GM23338 (cell line): ENCODE measurements at regions not wholly inside any gene's neighbourhood (a gene's known extent, or its start where the extent isn't known, plus 50 kb on each side); places are given as distances from the start of the nearest gene placed in this dataset.

ENCODE experiments used
- ATAC-seq: fragments of 200-7000 bp; cut with Tn5 transposase; 3 replicates; pipeline ENCODE4 v1.9.1; 2020
- DNase-seq: peaks from one replicate; pipeline ENCODE4 v3.0.0-alpha.2; 2015; ENCODE audit warnings: low spot score
- H2AFZ ChIP-seq: fragments of 200-600 bp; sonication (generic); 2 replicates; pipeline ENCODE4 v1.8.0; 2016; ENCODE audit warnings: antibody characterized with exemption, mild to moderate bottlenecking, moderate library complexity
- H3F3A ChIP-seq: fragments of 200-600 bp; sonication (generic); replicated peaks from 2 replicates; pipeline ENCODE4 v1.8.0; 2017; ENCODE audit warnings: antibody characterized with exemption, mixed run types, low read depth
- H3K27ac ChIP-seq: fragments of 200-600 bp; sonication (generic); 2 replicates; pipeline ENCODE4 v1.6.1; 2016; ENCODE audit warnings: low read depth
- H3K27me3 ChIP-seq: fragments of 200-600 bp; sonication (generic); 2 replicates; pipeline ENCODE4 v1.8.0; 2016; ENCODE audit warnings: mild to moderate bottlenecking, mixed run types, moderate library complexity; ENCODE audit not compliant: insufficient read depth
- H3K36me3 ChIP-seq: fragments of 200-600 bp; sonication (generic); 2 replicates; pipeline ENCODE4 v1.8.0; 2016; ENCODE audit warnings: mild to moderate bottlenecking; ENCODE audit not compliant: insufficient read depth
- H3K4me1 ChIP-seq: fragments of 200-600 bp; sonication (generic); 2 replicates; pipeline ENCODE4 v1.8.0; 2016; ENCODE audit warnings: mild to moderate bottlenecking, moderate library complexity; ENCODE audit not compliant: insufficient read depth
- H3K4me2 ChIP-seq: fragments of 200-600 bp; sonication (generic); 2 replicates; pipeline ENCODE4 v1.7.1; 2017; ENCODE audit warnings: mixed run types
- H3K4me3 ChIP-seq: fragments of 200-600 bp; sonication (generic); 2 replicates; pipeline ENCODE4 v1.6.1; 2016; ENCODE audit warnings: mixed run types
- H3K79me2 ChIP-seq: fragments of 200-600 bp; sonication (generic); replicated peaks from 2 replicates; pipeline ENCODE4 v1.8.0; 2017; ENCODE audit warnings: mild to moderate bottlenecking; ENCODE audit not compliant: insufficient read depth
- H3K9me2 ChIP-seq: fragments of 200-600 bp; sonication (generic); 2 replicates; pipeline ENCODE4 v1.8.0; 2017; ENCODE audit not compliant: insufficient read depth
- H4K20me1 ChIP-seq: fragments of 200-600 bp; sonication (generic); replicated peaks from 2 replicates; pipeline ENCODE4 v1.8.0; 2017; ENCODE audit warnings: mild to moderate bottlenecking; ENCODE audit not compliant: insufficient read depth
- H3K27ac Mint-ChIP-seq: 2 replicates; pipeline ENCODE4 v1.8.0; 2020; ENCODE audit warnings: inconsistent platforms, mild to moderate bottlenecking, moderate library complexity, mixed read lengths
- H3K27me3 Mint-ChIP-seq: 3 replicates; pipeline ENCODE4 v1.8.0; 2022; ENCODE audit warnings: low read depth, mild to moderate bottlenecking, moderate library complexity, mixed read lengths, inconsistent platforms; ENCODE audit not compliant: insufficient read depth, poor library complexity
- H3K36me3 Mint-ChIP-seq: 3 replicates; pipeline ENCODE4 v1.8.0; 2021; ENCODE audit warnings: low read depth, mild to moderate bottlenecking, inconsistent platforms, moderate library complexity, mixed read lengths
- H3K4me1 Mint-ChIP-seq: 3 replicates; pipeline ENCODE4 v1.8.0; 2020; ENCODE audit warnings: mild to moderate bottlenecking, inconsistent platforms, mixed read lengths
- H3K4me3 Mint-ChIP-seq: 3 replicates; pipeline ENCODE4 v1.8.0; 2021; ENCODE audit warnings: moderate library complexity, mild to moderate bottlenecking, inconsistent platforms, mixed read lengths
- H3K9me3 Mint-ChIP-seq: 3 replicates; pipeline ENCODE4 v1.8.0; 2020; ENCODE audit warnings: moderate library complexity, mild to moderate bottlenecking, inconsistent platforms, mixed read lengths
- CTCF ChIP-seq, 2 experiments: fragments of 200-600 bp in 1 of 2; sonication (generic) in 1 of 2; conservative IDR thresholded peaks; 2 replicates each; pipeline versions ENCODE4 v1.5.1 to v1.6.1; 2016 to 2017; ENCODE audit warnings: antibody characterized with exemption in 2 of 2, low read depth in 2 of 2, mild to moderate bottlenecking in 2 of 2, moderate library complexity in 1 of 2
- EZH2 ChIP-seq: fragments of 200-600 bp; sonication (generic); IDR thresholded peaks from one replicate; pipeline ENCODE4 v1.8.0; 2017; ENCODE audit warnings: antibody characterized with exemption, mild to moderate bottlenecking, low read depth; ENCODE audit not compliant: unreplicated experiment
- STAT1 ChIP-seq: IDR thresholded peaks from one replicate; pipeline ENCODE4 v1.6.1; 2016; ENCODE audit warnings: antibody characterized with exemption; ENCODE audit not compliant: unreplicated experiment
- ZNF462 ChIP-seq: fragments of 250-450 bp; sonication (Bioruptor Pico); IDR thresholded peaks from 2 replicates; pipeline ENCODE4 v1.5.0; 2020; ENCODE audit warnings: mild to moderate bottlenecking, moderate library complexity

- no peak for TF ChIP-seq ZNF462
- no peak for TF ChIP-seq CTCF (conservative IDR thresholded peaks at IDR 0.05; ENCODE audit: low read depth in 2 of 2)
These were observed 170.0 kb upstream of the RPL34 start (continued) for GRCh38 chr4:108450236-108450898.

GRCh38 chr4:108449129-108449528 lies 171.2 kb upstream of the RPL34 start:
- Histone ChIP-seq H3K4me2 (no peak overlapping the region), H3F3A (no peaks in the 10 kb centered on the region), H3K27me3 (no peaks in the 10 kb centered on the region), H3K36me3 (no peaks in the 10 kb centered on the region), H3K79me2 (no peaks in the 10 kb centered on the region), H2AFZ (no peak overlapping the region), H3K9me2 (no peaks in the 10 kb centered on the region), H4K20me1 (no peaks in the 10 kb centered on the region), H3K27ac (no peak overlapping the region), H3K4me1 (no peaks in the 10 kb centered on the region), H3K4me3 (no peak overlapping the region)
- H3K27me3 Mint-ChIP-seq = no peaks in the 10 kb centered on the region
- DNase-seq (no peak), ATAC-seq (no peak)
- no peaks in the 10 kb centered on the region for H3K4me1 Mint-ChIP-seq
- no peak overlapping the region for H3K4me3 Mint-ChIP-seq
- no peaks in the 10 kb centered on the region for H3K9me3 Mint-ChIP-seq
- no peak for TF ChIP-seq EZH2
- no peak for TF ChIP-seq STAT1
- H3K36me3 Mint-ChIP-seq = no peaks in the 10 kb centered on the region
- no peak overlapping the region for H3K27ac Mint-ChIP-seq
